Stimulated activated memory B cell treated with anti-CD40 and anti-IgM and Interleukin-4, amounts not matched to agents 10 μg/mL and 1 μg/mL and 100 μg/mL, for 72 hours (primary cell): ENCODE measurements at regions not wholly inside any gene's neighbourhood (a gene's known extent, or its start where the extent isn't known, plus 50 kb on each side); places are given as distances from the start of the nearest gene placed in this dataset.

Experiments
- ATAC-seq: fragments of 150-1000 bp; cut with Tn5 transposase; 2 replicates; pipeline ENCODE4 v1.10.0; 2021
- H3K27ac Mint-ChIP-seq: one replicate; pipeline ENCODE4 v1.8.0; 2022; ENCODE audit warnings: mild to moderate bottlenecking, mixed read lengths
- H3K27me3 Mint-ChIP-seq: one replicate; pipeline ENCODE4 v1.8.0; 2022; ENCODE audit warnings: mixed read lengths
- H3K36me3 Mint-ChIP-seq: one replicate; pipeline ENCODE4 v1.8.0; 2022; ENCODE audit warnings: mixed read lengths
- H3K4me1 Mint-ChIP-seq: one replicate; pipeline ENCODE4 v1.8.0; 2022; ENCODE audit warnings: mixed read lengths
- H3K4me3 Mint-ChIP-seq: one replicate; pipeline ENCODE4 v1.8.0; 2022; ENCODE audit warnings: mild to moderate bottlenecking, moderate library complexity, mixed read lengths
- H3K9me3 Mint-ChIP-seq: one replicate; pipeline ENCODE4 v1.8.0; 2022; ENCODE audit warnings: mixed read lengths

DNA sequence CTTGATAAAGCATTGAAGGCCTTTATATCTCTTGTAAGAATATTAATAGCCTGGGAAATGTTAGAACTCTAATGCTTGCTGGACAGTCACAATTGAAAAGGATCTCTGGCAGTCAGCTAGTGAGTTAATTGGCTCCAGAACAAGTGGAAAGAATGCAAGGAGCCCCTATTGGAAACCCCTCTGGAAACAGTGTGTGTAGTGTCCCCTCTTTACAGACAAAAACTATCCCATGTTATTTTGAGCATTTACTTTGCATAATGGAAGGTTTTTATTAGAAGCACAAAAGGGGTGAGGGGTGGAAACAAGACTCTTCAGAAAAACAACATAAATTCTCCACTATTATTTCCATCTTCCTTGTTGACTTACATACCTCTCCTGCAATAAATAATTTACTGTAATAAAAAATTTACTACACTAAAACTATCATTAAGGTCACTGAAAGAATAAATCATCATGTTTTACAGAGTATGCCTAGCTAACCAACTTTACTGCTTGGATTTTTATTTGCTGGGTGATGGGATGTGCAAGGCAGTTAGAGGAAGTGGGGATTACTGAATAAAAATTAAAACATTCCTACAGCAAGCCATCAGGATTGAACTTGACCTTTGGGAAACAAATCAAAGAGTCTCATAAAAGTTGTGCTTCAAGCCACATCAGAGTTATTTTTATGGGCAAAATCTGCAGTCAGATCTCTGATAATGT is 610.4 kb downstream of the TBC1D4 start:
- Mint-ChIP-seq H3K4me1 (no peaks in the 10 kb centered on the region), H3K4me3 (no peak overlapping the region), H3K36me3 (no peaks in the 10 kb centered on the region), H3K27me3 (no peaks in the 10 kb centered on the region), H3K9me3 (peaks cover 3% of the 10 kb centered on the region), H3K27ac (no peak overlapping the region)
- no peak for ATAC-seq

- no peak for ATAC-seq
- Mint-ChIP-seq H3K4me1 (no peaks in the 10 kb centered on the region), H3K36me3 (no peaks in the 10 kb centered on the region), H3K9me3 (peaks cover 3% of the 10 kb centered on the region), H3K27ac (no peak overlapping the region), H3K27me3 (no peaks in the 10 kb centered on the region), H3K4me3 (no peak overlapping the region)
These were observed 611.1 kb downstream of the TBC1D4 start for GRCh38 chr13:74870865-74871264.

DNA sequence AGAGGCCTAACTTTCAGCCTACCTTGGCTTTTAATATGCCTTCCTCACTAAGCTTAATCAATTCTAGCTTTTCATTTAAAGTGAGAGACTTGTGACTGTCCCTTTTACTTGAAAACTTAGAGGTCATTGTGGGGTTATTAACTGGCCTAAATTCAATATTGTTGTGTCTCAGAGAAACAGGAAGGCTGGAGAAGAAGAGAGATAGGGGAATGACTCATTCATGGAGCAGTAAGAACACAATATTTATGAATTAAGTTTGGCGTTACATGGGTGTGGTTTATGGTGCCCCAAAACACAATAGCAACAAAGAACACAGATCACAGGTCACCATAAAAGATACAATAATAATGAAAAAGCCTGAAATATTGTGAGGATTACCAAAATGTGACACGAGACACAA is 612.1 kb downstream of the TBC1D4 start:
- Mint-ChIP-seq H3K27me3 (no peaks in the 10 kb centered on the region), H3K27ac (no peak overlapping the region), H3K4me1 (no peaks in the 10 kb centered on the region), H3K36me3 (no peaks in the 10 kb centered on the region), H3K9me3 (peaks cover 3% of the 10 kb centered on the region), H3K4me3 (no peak overlapping the region)
- ATAC-seq, result no peak

DNA sequence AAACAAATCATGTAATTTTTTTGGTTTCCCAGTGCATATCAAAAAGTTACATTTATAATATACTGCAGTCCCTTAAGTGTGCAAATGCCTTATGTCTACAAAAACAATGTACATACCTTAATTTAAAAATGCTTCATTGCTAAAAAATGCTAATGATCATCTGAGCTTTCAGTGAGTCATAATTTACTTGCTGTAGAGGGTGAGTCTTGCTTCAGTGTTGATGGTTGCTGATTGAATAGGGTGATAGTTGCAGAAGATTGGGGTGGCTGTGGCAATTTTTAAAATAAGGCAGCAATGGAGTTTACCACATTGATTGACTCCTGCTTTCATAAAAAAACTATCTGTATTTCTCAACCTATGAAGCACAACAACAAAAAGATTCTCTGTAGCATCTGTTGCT is 613.9 kb downstream of the TBC1D4 start:
- Mint-ChIP-seq H3K4me1 (no peaks in the 10 kb centered on the region), H3K9me3 (no peaks in the 10 kb centered on the region), H3K27me3 (no peaks in the 10 kb centered on the region), H3K36me3 (no peaks in the 10 kb centered on the region), H3K27ac (no peak overlapping the region), H3K4me3 (no peak overlapping the region)
- ATAC-seq, result no peak

DNA sequence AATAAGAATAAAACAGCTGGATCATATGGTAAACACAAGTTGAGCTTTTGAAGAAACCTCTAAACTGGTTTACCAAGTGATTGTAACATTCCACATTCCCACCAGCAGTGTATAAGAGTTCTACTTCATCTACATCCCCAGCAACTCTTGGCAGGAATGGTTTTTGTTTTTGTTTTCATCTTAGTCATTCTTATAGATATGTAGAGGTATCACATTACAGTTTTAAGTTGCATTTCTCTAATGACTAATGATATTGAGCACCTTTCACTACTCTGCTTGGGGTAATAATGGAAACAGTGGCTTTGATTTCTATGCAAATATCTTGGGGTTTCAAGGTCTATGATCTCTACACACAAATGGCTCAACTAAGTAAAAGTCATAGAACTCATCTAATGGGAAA is 614.5 kb downstream of the TBC1D4 start:
- H3K4me3 Mint-ChIP-seq, result no peak overlapping the region
- H3K27me3 Mint-ChIP-seq, result no peaks in the 10 kb centered on the region
- H3K4me1 Mint-ChIP-seq, result no peaks in the 10 kb centered on the region
- ATAC-seq, result no peak
- H3K36me3 Mint-ChIP-seq, result no peaks in the 10 kb centered on the region
- H3K9me3 Mint-ChIP-seq, result no peaks in the 10 kb centered on the region
- no peak overlapping the region for H3K27ac Mint-ChIP-seq

DNA sequence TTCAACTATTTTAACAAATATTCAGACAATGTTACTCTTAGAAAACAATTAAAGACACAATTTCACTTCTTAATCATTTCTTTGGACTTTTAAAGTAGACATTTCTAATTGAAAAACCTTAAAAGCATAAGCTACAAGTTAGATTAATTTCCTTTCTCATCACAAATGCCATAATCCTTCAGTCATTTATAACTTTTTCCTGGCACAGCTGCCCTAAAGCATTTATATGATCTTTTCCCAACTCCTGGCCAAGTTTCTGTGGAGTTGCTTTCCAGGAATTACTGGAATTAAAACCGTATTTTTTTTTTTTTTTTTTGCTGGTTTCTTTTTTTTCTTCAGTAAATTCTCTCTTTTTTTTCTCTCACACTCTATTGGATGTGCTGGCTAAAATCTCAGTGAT is 615.9 kb downstream of the TBC1D4 start:
- H3K4me3 Mint-ChIP-seq, result no peak overlapping the region
- H3K4me1 Mint-ChIP-seq, result no peaks in the 10 kb centered on the region
- no peaks in the 10 kb centered on the region for H3K27me3 Mint-ChIP-seq
- no peaks in the 10 kb centered on the region for H3K9me3 Mint-ChIP-seq
- no peak for ATAC-seq
- no peaks in the 10 kb centered on the region for H3K36me3 Mint-ChIP-seq
- no peak overlapping the region for H3K27ac Mint-ChIP-seq

DNA sequence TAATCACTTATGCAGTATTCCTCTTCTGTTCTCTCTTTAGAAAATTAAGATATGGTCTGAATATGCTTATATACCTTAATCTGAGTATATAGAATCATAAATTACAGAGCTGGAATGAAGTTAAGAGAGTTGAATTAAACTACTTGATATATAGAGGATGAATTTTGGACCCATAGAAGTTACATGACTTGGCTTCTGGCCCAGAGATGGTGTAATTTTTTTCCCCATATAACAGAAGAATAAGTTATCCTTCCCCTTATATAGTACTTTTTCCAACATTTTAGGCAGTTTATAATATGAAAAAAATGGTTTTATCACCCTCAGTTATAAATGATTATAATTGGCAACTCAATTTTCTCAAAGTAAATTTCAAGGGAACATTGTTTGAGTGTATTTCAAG is 616.3 kb downstream of the TBC1D4 start:
- no peak for ATAC-seq
- no peaks in the 10 kb centered on the region for H3K36me3 Mint-ChIP-seq

GRCh38 chr13:74860789-74861188 is 621.2 kb downstream of the TBC1D4 start:
- Mint-ChIP-seq H3K27ac (no peak overlapping the region), H3K27me3 (no peaks in the 10 kb centered on the region), H3K4me1 (no peaks in the 10 kb centered on the region), H3K9me3 (peaks cover 5% of the 10 kb centered on the region), H3K4me3 (no peak overlapping the region), H3K36me3 (no peaks in the 10 kb centered on the region)
- ATAC-seq, result no peak

More for the DNA sequence above, 616.3 kb downstream of the TBC1D4 start:
- no peak overlapping the region for H3K4me3 Mint-ChIP-seq
- no peaks in the 10 kb centered on the region for H3K27me3 Mint-ChIP-seq
- no peaks in the 10 kb centered on the region for H3K4me1 Mint-ChIP-seq
- no peaks in the 10 kb centered on the region for H3K9me3 Mint-ChIP-seq
- H3K27ac Mint-ChIP-seq, result no peak overlapping the region

GRCh38 chr13:74850893-74851292 is 631.1 kb downstream of the TBC1D4 start:
- Mint-ChIP-seq H3K4me1 (no peaks in the 10 kb centered on the region), H3K4me3 (no peak overlapping the region), H3K27ac (no peak overlapping the region), H3K9me3 (peaks cover 11% of the 10 kb centered on the region), H3K27me3 (no peaks in the 10 kb centered on the region), H3K36me3 (no peaks in the 10 kb centered on the region)
- ATAC-seq, result no peak

DNA sequence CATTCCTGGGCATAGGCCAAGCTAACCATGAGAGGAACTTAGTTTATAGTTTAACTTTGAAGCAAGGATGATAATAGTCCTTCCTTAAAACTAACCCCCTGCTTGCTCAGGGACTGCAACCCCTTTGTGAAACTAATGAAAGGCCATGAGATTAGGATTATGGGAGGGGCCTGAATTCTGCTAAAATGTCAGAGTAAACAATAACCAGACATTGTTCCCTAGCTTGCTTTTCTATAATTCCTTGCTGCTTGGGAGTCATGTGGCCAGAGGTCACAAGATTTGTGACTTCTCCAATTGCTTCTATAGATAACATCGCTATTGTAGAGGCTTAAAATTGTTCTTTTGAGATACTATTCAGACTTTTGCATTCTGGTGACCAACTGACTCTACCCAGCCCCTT is 634.0 kb downstream of the TBC1D4 start:
- no peak overlapping the region for H3K27ac Mint-ChIP-seq
- H3K4me3 Mint-ChIP-seq, result no peak overlapping the region
- no peaks in the 10 kb centered on the region for H3K36me3 Mint-ChIP-seq
- no peaks in the 10 kb centered on the region for H3K4me1 Mint-ChIP-seq
- H3K27me3 Mint-ChIP-seq, result peaks cover 9% of the 10 kb centered on the region
- no peak for ATAC-seq
- H3K9me3 Mint-ChIP-seq, result no peaks in the 10 kb centered on the region

GRCh38 chr13:74845806-74846205 is 636.2 kb downstream of the TBC1D4 start:
- Mint-ChIP-seq H3K36me3 (no peaks in the 10 kb centered on the region), H3K4me1 (no peaks in the 10 kb centered on the region), H3K27me3 (peaks cover 9% of the 10 kb centered on the region), H3K27ac (no peak overlapping the region), H3K4me3 (no peak overlapping the region), H3K9me3 (no peaks in the 10 kb centered on the region)
- ATAC-seq, result no peak

DNA sequence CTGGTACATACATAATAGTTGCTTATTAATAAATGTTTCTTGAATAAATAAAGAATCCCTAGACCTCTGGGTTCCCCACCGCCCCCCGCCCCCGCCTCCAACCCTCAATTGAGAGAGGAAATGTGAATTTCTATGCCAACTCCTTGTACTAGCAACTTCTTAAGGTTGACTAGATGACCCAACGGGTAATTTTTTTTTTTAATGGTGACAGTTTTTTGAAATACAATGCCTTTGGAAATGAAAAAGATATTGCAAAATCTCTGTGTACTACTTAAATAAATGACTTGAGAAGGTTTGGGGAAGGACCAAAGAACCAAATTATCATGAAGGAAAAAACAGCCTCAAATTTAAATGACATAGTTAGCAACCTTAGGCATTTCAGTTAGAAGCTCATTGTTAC is 640.3 kb downstream of the TBC1D4 start:
- Mint-ChIP-seq H3K27me3 (peaks cover 9% of the 10 kb centered on the region), H3K4me1 (no peaks in the 10 kb centered on the region), H3K4me3 (no peak overlapping the region), H3K36me3 (no peaks in the 10 kb centered on the region), H3K27ac (no peak overlapping the region), H3K9me3 (no peaks in the 10 kb centered on the region)
- ATAC-seq, result no peak

- Mint-ChIP-seq H3K27ac (no peak overlapping the region), H3K4me3 (no peak overlapping the region), H3K27me3 (peaks cover 9% of the 10 kb centered on the region), H3K4me1 (no peaks in the 10 kb centered on the region), H3K36me3 (no peaks in the 10 kb centered on the region), H3K9me3 (no peaks in the 10 kb centered on the region)
- ATAC-seq, result no peak
These were observed 640.8 kb downstream of the TBC1D4 start for GRCh38 chr13:74841123-74841522.

DNA sequence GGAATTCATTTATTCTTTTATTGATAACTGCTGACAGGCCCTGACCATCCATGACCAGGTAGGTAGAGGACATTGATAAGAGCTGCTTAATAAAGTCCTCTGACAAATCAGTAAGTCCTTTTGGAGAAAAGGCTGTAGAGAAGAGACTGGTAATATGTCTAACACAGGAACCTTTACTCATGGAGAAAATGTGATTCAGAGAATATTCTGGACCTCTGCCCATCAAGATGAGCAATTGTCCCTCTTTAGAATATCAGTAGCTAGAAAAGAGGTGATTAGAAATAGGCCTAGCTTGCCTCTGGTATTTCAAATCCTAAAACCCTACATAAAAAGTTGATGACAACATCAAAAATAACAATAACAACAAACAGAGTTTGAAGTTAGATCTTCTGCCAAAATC is 642.3 kb downstream of the TBC1D4 start:
- no peaks in the 10 kb centered on the region for H3K4me1 Mint-ChIP-seq
- no peaks in the 10 kb centered on the region for H3K27me3 Mint-ChIP-seq
- no peaks in the 10 kb centered on the region for H3K36me3 Mint-ChIP-seq
- no peaks in the 10 kb centered on the region for H3K9me3 Mint-ChIP-seq
- no peak overlapping the region for H3K27ac Mint-ChIP-seq
- no peak overlapping the region for H3K4me3 Mint-ChIP-seq
- no peak for ATAC-seq

DNA sequence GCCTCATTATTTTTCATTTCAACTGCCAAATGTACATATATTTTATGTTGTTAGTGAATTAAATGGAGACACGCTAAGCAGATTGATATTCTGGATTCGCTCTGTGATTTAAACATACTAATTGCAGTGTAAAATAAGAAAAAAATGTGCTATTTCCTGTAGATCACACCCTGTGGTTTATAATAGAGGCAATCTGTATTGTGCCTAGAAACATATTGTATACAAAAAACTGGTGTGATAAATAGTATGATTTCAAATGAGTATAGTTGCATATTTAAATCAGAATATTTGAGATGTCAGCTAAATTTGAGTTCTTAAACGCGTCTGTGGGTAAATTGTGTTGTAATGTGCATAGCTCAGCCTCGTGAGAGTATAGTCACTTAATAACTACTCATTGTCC is 643.9 kb downstream of the TBC1D4 start:
- Mint-ChIP-seq H3K36me3 (no peaks in the 10 kb centered on the region), H3K4me3 (no peak overlapping the region), H3K9me3 (no peaks in the 10 kb centered on the region), H3K27ac (no peak overlapping the region), H3K4me1 (no peaks in the 10 kb centered on the region), H3K27me3 (no peaks in the 10 kb centered on the region)
- no peak for ATAC-seq

DNA sequence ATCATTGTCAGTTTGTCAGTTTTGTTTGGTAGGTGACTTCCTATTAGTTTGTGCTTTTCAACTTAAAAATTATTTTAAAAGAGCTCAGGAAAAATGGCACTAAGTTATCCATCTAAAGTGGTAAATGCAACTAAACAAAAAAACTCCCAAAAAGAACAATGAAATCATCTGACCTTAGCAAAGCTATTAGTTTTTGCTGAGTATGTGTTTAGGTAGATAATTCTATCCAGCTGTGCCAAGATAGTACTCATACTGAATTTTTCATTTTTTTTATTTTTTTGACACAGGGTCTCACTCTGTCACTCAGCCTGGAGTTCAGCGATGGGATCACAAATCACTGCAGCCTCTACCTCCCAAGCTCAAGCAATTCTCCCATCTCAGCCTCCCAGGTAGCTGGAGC is 645.3 kb downstream of the TBC1D4 start:
- Mint-ChIP-seq H3K27me3 (no peaks in the 10 kb centered on the region), H3K27ac (no peak overlapping the region), H3K4me3 (no peak overlapping the region), H3K4me1 (no peaks in the 10 kb centered on the region), H3K9me3 (no peaks in the 10 kb centered on the region), H3K36me3 (no peaks in the 10 kb centered on the region)
- no peak for ATAC-seq

GRCh38 chr13:74835579-74835978 is 646.4 kb downstream of the TBC1D4 start:
- Mint-ChIP-seq H3K36me3 (no peaks in the 10 kb centered on the region), H3K27me3 (no peaks in the 10 kb centered on the region), H3K9me3 (no peaks in the 10 kb centered on the region), H3K27ac (no peak overlapping the region), H3K4me1 (no peaks in the 10 kb centered on the region), H3K4me3 (no peak overlapping the region)
- ATAC-seq, result no peak
